GM18498 (cell line): ENCODE measurements at regions not wholly inside any gene's neighbourhood (a gene's known extent, or its start where the extent isn't known, plus 50 kb on each side); places are given as distances from the start of the nearest gene placed in this dataset.
"Not testable (repeated sequence)": the region's sequence is repeated elsewhere in the genome, so short reads cannot be mapped to it uniquely, and the experiment has no call there.

Experiments used
- ATAC-seq: cut with Tn5 transposase; IDR thresholded peaks from one replicate; pipeline ENCODE4 v1.9.1; 2021; ENCODE audit warnings: mild to moderate bottlenecking, moderate library complexity; ENCODE audit not compliant: unreplicated experiment

DNA sequence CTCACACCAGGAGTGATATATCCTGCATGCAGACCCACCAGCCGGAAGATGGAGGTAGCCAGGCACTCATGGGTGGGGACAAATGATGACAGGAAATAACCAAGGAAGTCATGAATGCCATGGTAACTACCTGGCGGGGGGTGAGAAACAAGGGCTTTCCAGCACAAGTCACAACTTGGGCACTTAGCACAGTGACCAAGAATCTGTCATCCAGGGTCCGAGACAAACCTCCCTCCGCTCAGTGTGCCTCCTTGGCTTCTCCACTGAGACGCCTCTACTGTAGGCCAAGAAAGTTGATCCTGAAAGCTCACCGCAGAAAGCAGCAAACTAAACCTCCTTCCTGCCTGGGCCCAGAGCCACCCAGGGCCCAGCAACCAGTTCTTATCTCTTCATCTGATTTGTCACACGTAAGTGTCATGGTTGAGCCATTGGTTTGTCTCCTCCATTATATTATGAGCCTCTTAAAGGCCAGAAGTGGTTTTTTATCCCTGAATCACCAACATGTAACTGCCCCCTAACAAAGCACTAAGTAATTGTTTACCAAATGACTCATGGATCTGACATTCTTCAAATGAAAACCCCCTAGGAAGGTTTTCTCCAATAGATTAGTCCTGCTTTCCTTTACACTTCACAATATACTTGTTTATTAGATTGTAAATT lies 84.3 kb upstream of the TAB2 start:
- ATAC-seq: no peak

DNA sequence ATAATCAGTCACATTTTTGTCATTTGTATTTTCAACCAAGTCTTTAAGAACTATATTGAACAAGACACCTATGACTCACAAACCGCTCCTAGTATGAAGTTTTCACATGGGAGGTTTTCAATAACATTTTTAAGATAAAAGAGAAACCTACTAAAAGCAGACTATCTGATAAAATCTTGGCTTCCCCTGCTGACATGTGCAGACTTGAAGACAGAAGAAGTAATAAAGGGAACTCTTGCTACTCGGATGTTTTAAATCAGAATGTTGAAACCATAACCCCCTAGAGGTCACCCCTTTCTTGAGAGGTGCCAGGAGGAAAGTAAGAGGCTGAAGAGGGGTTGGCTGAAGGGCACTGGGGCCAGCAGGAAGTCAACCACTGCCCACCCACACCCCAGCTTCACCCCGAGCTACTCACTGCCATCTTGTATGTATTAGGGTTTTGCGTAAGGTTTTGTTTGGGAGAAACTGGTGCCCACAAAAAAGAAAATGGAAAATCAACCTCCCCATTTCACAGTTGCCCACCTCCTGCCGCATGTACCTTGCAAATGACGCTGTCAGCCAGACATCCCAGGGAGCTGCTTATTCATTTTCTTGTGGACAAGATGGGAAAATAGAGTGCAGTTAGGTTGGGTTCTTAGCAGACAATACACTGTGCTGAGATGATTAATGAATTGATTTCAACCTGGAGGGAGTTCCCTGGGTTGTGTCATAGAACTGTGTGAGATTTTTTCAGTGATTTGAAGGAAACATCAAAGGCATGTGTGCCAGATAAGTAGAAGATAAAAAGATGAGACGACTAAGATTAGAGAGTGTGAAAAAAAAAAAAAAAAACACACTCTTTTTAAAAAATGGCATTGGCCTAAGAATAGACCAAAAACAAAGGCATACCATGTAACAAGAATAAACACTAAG lies 83.2 kb upstream of the TAB2 start:
- no peak for ATAC-seq

DNA sequence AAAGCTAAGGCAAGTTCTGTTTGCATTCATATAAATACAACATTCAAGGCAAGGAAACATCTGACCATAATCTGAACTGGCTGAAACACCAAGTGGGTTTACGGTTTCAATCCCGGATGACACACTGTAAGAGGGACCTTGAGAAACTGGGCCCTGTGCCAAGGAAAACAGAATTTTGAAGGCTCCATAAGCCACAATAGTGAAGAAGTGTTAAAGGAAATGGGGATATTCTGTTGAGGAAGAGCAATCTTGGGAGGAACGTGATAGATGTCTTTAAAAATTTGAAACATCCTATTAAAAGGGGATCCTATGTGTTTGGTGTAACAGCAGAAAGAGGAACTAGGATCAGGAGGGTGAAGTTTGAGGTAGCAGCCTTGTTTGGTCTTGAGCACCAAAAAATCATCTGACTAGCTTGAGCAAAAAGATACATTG lies 82.4 kb upstream of the TAB2 start:
- ATAC-seq: peak; percentile 89

DNA sequence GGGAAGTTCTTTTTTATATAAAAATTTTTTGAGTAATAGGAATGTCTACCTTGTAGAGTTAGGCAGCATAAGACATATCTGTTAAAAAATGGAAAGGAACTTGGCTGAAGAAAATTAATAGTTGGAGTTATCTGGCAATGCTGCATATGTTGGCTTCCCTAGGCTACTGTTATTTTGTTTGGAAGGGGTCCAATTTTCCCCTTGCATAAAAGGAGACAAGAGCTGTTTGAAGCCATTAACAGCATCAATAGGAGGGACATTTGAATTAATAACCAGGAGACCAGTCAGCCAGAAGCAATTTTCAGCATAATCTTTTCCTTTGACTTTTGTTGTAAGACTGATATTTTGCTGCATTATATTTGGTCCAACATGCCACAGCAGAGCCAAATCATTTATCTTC lies 80.9 kb upstream of the TAB2 start:
- ATAC-seq: no peak

DNA sequence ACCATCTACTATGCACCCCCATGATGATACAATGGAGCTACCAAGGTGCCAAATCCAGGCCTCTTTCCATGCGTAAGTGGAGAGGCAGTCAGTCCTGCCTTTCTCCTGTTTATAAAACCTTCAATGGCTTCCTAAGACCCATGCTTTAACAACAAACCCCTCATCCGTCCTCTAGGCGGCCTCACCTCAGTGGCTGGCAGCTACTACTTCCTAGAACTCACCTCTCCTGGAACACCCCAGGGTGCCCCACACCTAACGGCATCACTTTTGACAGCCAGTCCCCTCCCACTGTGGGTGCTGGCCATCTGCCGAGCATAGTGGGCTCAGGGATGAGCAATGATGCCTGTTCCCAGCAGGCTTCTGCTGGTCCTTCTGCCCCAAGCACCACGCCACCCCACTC lies 80.0 kb upstream of the TAB2 start:
- no peak for ATAC-seq

DNA sequence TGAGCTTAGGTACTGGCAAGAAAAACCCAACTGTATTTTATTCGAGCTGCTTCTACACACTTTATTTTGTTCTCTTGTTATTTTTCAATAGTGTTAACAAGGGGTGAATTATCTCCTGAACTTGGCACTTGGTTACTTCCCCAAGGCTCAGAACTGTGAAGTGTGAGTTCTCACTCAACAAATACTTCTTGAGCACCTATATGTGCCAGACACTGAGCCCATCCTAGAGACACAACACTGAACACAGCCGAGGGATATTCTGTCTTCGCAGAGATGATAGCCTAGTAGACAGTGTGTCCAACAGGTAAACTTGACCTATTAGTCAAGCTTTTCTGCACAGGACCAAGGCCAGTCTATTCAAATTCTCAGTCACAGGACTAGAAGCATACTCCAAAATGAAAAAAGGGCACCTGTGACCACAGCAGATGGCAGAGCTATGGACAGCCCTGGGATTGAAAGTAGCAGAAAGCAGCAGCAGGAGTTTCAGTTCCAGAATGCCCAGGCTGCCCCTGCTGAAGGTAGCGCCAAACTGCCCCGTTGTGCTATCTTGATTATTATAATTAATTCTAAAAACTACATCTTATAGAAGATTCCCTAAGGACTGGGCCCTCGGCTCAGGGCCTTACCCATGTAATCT lies 77.8 kb upstream of the TAB2 start:
- no peak for ATAC-seq

DNA sequence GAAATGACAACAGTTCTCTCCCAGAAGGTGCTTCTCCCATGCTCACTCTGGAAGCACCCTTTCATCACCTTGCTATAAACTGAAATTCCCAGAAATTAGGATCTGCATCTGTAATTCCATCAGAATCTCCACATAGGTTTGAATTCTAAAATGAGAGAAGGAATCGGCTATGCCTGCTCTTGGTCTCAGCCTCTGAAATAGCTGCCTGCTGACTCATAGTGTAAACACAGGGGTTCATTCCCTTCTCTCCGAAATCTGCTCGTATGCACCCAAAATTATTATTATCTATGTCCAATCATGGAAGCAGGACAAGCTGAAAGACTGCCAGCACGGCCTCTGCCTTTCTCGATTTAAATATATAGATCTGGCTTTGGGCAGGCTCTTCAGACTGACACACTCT lies 74.6 kb upstream of the TAB2 start:
- ATAC-seq: no peak

DNA sequence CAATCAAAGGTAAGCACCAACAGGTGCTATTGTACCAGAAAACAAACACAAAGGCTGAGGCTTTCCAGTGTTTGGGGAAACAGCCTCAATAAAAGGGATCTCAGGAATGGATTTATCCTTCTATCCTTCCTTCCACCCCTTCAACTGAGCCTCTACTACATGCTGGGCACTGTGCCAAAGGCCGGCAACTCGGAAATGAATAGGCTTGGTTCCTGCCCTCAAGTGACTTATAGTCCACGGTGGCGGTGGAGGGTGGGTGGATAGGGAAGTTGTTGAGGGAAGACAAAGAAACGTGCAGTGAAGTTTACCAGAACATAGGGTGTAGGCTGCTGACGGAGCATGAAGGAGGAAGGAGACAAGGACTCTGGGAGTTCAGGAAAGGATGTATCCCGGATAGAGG lies 73.4 kb upstream of the TAB2 start:
- ATAC-seq: no peak

DNA sequence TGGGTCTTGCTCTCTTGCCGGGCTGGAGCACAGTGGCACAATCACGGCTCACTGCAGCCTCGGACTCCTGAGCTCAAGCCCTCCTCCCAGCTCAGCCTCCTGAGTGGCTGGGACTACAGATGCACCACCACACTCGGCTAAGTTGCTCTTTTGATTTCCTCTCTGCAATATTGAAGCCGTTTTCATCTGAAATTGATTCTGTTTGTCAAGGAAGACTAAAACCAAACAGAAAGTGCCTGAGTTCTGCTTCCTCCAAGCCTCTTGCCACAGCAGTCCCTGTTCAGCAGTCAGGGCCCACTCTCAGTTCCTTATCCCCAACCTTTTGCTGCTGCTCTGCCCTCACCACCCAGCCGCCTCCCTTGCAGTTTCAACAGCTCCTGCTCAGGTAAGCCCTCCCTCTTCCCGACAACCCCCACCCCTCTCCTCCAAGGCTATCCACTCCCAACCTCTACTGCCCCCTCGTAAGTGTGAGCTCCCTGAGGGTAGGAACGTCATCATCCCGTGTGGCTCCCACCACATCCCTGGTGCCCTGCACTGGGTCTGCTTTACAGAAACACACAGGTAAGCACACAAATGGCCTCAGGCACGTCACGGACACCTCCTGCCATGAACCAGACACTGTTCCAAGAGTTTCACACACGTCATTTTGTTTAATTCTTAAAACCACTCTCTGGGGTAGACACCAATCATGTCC lies 70.7 kb upstream of the TAB2 start:
- ATAC-seq: peak; percentile 84

DNA sequence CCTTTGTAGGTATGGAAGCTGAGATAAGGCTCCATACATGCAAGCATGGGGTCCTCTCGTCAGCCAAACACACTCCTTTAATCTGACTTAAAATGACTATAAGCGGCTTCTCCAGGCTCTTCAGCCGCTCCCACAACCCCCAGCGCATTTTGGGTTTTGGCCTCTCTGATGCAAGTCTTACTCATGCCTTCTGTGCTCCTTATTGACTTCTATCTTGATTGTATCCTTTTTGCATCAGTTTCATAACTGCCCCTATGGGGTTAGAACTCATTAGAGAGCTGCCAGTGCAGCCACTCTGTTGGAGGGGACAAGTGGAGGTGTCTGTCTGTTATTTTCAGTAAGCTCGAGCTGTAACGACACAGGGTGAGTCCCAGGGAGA lies 70.1 kb upstream of the TAB2 start:
- no peak for ATAC-seq

DNA sequence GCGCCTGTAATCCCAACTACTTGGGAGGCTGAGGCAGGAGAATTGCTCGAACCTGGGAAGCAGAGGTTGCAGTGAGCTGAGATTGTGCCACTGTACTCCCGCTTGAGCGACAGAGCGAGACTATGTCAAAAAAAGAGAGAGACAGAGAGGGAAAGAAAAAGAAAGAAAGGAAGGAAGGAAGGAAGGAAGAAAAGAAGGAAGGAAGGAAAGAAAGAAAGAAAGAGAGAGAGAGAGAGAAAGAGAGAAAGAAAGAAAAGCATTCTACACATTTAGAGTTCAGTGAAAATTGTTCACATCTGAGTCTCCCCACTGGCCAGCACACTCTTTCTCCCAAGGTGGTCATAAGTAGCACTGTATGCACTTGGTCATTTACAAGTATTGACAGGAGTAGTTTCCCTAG lies 69.2 kb upstream of the TAB2 start:
- not testable (repeated sequence) for ATAC-seq

DNA sequence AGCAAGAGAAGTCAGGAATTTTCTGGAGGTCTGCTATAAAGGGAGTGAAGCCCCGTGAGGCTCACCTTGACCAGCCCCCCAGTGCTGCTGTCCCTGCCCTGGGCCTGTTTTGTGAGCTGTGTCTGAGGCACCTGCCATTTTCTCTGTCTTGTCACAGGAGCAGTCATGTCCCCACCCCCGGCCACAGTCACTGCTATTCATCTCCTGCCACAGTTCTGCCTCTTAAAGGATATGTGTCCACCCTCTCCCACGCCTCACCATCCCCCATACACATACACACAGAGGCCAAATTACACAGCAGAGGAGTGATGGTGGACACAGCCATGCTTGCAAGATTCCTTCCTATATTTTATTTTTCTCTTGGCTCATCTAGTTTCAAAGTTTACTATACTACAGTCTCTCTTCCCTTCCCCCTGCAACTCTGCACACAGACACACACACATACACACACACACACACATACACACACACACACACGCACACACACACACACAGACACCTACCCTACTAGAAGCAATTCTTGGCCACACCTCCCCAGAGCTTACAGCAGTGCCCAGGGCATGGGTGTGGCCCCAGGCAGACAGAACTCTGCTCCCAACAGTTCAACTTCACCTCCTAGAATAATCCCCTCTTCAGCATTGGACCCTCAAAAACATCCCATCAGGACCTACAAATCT lies 68.7 kb upstream of the TAB2 start:
- ATAC-seq: no peak

DNA sequence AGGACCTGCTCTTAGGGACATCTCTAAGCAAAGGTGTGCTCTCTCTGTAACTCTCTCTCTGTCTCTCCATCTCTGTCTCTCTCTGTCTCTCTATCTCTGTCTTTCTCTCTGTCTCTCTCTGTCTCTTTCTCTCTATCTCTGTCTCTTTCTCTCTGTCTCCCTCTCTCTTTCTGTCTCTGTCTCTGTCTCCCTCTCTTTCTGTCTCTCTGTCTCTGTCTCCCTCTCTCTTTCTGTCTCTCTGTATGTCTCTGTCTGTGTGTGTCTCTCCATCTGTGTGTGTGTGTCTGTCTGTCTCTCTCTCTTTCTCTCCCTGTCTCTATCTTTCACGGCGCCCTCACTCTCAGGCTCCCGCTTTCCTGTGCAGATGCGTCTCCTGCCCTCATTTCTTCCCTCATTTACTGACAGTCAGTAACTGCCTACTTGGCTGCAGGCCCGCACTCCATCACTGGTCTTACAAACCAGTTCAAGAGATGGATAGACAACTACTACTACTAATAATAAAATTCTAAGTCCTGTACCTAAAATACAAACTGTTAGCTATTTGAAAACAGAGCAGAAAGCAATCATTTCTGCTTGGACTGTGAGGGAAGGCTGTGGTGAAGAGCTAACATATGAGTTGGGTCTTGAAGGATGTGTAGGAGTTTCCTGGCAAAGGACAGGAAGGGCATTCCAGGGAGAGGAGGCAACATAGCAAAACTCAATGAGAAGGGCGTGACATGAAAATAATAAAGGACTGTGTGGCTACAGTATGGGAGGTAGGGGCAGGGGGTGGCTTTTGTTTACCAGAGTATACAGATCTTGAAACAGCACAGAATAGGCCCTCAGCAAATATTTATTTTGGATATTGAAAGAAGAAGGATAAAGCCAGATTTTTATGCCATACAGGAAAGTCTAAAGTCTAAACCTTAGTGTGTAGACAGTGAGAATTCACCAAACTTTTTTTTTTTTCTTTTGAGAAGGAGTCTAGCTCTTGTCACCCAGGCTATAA lies 67.8 kb upstream of the TAB2 start:
- ATAC-seq: no peak

DNA sequence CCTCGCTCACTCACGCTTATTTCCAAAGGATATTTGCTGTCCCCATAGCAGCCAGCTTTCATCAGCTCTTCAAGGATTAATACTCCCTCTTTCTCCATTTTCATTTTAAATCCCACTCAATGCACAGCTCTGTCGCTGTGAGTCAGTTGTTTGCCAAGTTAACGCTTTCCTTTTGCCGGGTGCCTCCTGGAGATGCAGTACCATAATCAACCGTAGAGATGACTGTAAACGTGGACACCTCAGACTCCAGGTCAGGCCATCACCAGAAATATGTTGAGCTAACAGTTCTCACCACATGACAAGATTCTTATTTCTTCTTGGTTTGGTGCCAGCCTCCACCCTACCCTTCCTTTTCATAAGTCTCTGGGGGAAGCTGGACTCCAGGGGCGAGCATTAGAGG lies 66.6 kb upstream of the TAB2 start:
- ATAC-seq: no peak

DNA sequence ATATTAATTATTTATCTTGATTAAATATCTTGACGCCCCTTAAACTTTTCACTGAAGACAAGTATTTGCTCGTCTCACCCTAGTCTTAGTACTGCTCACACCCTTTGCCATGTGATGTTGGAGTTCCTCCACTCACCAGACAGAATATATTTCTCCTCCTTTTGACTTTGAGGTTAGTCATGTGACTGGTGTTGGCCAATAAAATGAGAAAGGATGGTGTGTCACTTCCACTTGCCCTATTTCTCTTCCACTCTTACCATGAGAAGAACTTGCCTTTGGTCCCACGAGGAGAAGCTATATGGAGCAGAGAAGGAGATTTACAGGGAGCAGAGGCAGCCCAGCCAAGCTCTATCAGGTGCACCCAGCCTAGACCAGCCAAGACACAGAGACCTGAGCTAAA lies 64.9 kb upstream of the TAB2 start:
- no peak for ATAC-seq

DNA sequence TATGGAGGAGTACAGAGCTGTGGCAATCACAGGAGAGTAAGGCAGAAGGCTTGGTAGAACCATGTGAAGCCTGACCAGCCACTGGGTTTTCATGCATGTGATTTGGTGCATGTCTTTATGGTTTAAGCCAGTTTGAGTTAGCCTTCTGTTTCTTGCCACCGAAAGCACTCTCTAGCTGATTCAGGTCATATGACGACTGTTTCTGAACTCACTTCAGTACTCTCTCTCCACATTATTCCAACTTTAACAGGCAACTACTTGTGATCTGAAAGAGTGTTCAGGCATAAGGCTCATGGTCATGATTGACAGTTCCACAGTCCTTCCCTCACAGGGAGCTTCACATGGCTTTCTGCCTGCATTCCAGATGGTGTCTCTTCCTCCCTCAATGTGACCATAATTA lies 63.3 kb upstream of the TAB2 start:
- ATAC-seq: no peak

DNA sequence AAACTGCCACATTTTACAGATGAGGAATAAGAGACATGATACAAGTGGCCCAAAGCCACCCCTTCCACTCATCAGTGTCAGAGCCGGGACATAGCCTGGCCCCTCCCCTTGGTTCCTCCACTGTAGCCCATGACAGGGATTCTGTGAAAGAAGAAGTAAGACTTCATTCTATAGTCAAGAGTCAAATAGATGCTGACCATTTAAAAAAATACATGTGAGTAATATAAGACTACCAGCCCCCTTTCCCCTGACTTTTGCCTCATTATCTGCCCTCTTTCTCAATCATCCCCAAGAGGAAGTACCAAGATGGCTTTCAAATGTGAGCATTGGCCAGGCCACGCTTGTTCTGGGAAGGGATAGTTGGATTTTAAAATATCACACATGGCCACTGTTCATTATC lies 57.8 kb upstream of the TAB2 start:
- no peak for ATAC-seq

DNA sequence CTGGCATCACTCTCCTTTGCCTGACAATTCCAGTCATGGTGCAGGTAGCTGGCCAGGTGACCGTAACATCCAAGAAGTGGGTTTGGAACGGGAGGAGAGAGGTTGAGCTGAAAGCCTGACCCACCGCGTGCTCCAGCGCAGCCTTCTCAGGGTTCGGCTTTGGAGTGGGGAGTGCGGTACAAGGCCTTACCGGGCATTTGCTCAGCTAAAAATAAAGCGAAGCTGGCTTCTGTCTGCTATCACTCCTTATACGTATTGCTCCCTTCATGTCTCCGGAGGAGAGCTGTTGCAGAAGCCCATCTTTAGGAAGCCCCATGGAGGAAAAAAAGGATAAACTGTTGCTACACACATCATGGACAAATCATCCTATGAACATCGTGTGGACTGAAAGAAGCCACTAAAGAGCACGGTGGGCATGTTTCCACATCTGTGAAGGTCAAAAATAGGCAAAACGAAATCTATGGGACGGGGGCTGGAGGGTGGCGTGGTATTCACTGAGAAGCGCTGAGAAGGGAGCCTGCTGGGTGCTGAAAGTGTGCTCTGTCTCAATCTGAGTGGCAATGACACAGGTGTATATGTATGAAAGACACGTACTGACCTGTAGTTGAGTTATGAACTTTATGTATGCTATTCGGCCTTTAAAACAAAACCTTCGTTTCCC lies 57.2 kb upstream of the TAB2 start:
- ATAC-seq: no peak

DNA sequence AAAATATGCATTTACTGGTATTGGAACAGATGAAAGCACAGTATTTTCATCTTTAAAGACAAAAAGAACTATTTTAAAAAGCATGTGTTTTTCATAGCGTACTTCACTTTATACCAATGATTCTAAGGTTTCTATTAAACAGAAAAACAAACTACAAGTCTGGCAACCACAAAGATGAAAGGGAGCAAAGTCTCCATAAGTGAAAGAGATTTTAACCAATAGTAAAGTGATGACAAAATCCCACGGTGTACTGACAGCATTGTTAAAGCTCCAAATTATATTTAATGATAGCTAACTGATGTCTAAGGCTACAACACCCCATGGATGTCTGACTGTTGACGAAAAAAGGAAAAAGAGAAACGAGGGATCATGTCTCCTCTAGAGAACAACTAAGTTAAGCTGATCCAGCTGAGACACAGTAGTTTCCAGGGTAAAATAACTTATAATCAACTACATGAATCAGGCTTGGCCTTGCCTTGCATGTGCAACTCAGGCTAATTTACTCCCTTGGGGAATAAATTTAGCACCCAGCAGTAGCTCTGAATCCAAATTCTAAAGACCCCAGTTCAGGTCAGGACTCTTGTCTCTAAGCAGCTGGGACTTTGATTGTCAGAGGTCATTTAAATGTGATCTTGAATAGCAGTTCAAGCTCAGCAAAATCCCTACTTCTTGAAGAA lies 56.0 kb upstream of the TAB2 start:
- ATAC-seq: no peak
